GM21576 (cell line): ENCODE measurements at regions not wholly inside any gene's neighbourhood (a gene's known extent, or its start where the extent isn't known, plus 50 kb on each side); places are given as distances from the start of the nearest gene placed in this dataset.

Source experiments
- ATAC-seq: cut with Tn5 transposase; IDR thresholded peaks from one replicate; pipeline ENCODE4 v1.9.1; 2021; ENCODE audit warnings: mild to moderate bottlenecking, moderate library complexity; ENCODE audit not compliant: unreplicated experiment

GRCh38 chr7:156089222-156089621 is 277.0 kb upstream of the SHH start:
- ATAC-seq = no peak

GRCh38 chr7:156088115-156088514 is 275.9 kb upstream of the SHH start:
- no peak for ATAC-seq

GRCh38 chr7:156082048-156083040 is 270.1 kb upstream of the SHH start:
- no peak for ATAC-seq

GRCh38 chr7:156080596-156080995 is 268.3 kb upstream of the SHH start:
- ATAC-seq = no peak

GRCh38 chr7:156080046-156080445 is 267.8 kb upstream of the SHH start:
- no peak for ATAC-seq

GRCh38 chr7:156079156-156079555 is 266.9 kb upstream of the SHH start:
- ATAC-seq = no peak

GRCh38 chr7:156074982-156075615 is 262.8 kb upstream of the SHH start:
- ATAC-seq = no peak

- ATAC-seq = no peak
Observed at GRCh38 chr7:156074084-156074483, 261.8 kb upstream of the SHH start.

- ATAC-seq = no peak
Observed at GRCh38 chr7:156073366-156074052, 261.2 kb upstream of the SHH start.

GRCh38 chr7:156071612-156072011 is 259.3 kb upstream of the SHH start:
- ATAC-seq = no peak

- no peak for ATAC-seq
Observed at GRCh38 chr7:156069891-156070290, 257.6 kb upstream of the SHH start.

- no peak for ATAC-seq
Observed at GRCh38 chr7:156067156-156067555, 254.9 kb upstream of the SHH start.

GRCh38 chr7:156065400-156065799 is 253.1 kb upstream of the SHH start:
- no peak for ATAC-seq

GRCh38 chr7:156064971-156065386 is 252.7 kb upstream of the SHH start:
- no peak for ATAC-seq

GRCh38 chr7:156063241-156063810 is 251.1 kb upstream of the SHH start:
- ATAC-seq = no peak

GRCh38 chr7:156062286-156062685 is 250.0 kb upstream of the SHH start:
- no peak for ATAC-seq

- ATAC-seq = no peak
Observed at GRCh38 chr7:156061689-156062255, 249.5 kb upstream of the SHH start.

- ATAC-seq = no peak
Observed at GRCh38 chr7:156060925-156061324, 248.7 kb upstream of the SHH start.

GRCh38 chr7:156059369-156059768 is 247.1 kb upstream of the SHH start:
- no peak for ATAC-seq

GRCh38 chr7:156058248-156058647 is 246.0 kb upstream of the SHH start:
- no peak for ATAC-seq

GRCh38 chr7:156056534-156056933 is 244.3 kb upstream of the SHH start:
- ATAC-seq = no peak
